HG02588 (cell line): ENCODE measurements at regions not wholly inside any gene's neighbourhood (a gene's known extent, or its start where the extent isn't known, plus 50 kb on each side); places are given as distances from the start of the nearest gene placed in this dataset.

Experiments used
- ATAC-seq: cut with Tn5 transposase; IDR thresholded peaks from one replicate; pipeline ENCODE4 v1.9.1; 2021; ENCODE audit warnings: mild to moderate bottlenecking, moderate library complexity; ENCODE audit not compliant: unreplicated experiment

- ATAC-seq, result no peak
These were observed 189.2 kb downstream of the FOXD2 start for GRCh38 chr1:47627016-47627415.

GRCh38 chr1:47627471-47628370 lies 189.9 kb downstream of the FOXD2 start:
- no peak for ATAC-seq

DNA sequence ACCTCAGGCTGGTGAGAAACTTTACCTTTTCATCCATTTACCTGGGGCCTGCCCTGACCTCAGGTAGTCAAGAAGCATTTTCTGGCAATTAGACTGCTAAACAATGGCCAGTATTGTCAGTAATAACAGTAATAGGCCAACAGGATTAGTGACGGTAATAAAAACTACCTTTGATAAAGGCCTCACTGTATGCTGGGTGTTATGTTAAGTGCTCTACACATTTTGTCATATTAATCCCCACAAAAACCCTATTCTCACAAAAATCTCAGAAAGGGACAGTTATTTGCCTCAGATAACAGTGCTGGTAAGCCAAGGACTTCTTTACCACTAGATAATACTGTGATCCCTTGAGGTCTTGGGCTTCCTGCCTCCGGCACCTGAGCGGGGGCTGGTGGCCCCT lies 191.4 kb downstream of the FOXD2 start:
- ATAC-seq, result no peak

GRCh38 chr1:47630346-47630745 lies 192.5 kb downstream of the FOXD2 start:
- no peak for ATAC-seq

DNA sequence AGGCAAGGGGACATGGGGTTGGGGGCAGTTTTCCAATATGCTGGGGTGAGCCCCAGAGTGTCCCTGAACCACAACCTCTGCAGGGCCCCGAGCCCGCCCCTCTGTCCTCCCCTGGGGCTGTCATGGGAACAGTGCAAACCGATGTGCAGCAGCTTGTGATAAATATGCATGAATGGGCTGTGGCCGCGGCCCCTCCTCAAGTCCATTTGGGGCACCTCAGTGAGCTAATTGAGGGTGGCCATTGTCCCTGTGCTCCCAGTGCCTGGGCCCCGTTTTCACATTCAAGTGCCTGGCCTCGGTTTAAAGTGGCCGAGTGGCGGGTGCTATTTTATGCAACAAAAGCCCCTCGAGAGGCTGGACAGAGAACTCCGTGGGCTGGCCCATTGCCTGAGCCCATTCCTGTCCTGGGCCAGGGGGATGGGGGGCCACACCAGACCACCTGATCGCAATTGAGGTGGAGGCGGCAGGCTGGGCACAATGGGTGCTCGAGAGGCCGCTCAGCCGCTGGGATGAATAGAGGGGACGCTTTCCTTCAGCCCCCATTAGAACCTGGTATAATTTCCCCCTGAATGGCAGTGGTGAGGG lies 193.7 kb downstream of the FOXD2 start:
- no peak for ATAC-seq

GRCh38 chr1:47635111-47635510 lies 197.3 kb downstream of the FOXD2 start:
- ATAC-seq, result no peak

DNA sequence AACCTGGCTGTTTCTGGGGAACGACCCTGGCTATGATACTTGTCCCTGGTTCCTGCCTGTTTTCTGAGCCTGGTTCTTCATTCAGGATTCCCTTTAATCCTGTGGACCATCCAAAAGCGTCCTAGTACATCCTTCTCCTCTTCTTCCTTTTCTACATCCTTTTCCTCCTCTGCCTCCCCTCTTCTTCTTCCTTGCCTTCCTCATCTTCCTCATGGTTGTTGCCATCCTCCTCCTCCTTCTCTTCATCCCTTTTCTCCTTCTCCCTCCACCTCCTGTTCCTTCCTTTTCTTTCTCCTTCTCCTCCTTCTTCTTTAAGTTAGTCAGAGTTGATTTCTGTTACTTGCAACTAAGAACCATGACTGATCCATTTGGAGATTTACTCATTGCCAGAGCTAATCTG lies 197.8 kb downstream of the FOXD2 start:
- ATAC-seq, result no peak

GRCh38 chr1:47637111-47637685 lies 199.4 kb downstream of the FOXD2 start:
- ATAC-seq, result no peak

GRCh38 chr1:47638240-47638639 lies 200.4 kb downstream of the FOXD2 start:
- ATAC-seq, result no peak

DNA sequence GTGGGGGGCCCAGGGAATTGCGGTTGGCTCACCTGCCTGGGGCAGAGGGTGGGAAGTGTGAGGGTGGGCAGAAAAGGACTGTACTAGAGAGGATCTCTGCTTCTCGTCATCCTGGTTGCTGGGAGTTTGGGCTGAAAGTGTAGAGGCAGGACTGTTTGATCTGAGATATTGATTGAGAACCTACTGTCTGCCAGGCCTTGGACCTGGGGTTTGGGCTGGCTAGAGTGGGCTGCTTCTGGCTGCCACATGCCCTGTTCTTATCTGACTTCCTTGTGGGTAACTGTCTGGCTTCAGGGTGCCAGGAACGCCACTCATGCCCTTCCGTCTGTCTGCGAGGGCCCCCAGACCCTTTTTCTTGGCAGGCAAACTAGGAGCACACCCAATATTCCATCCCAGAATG lies 200.9 kb downstream of the FOXD2 start:
- no peak for ATAC-seq

DNA sequence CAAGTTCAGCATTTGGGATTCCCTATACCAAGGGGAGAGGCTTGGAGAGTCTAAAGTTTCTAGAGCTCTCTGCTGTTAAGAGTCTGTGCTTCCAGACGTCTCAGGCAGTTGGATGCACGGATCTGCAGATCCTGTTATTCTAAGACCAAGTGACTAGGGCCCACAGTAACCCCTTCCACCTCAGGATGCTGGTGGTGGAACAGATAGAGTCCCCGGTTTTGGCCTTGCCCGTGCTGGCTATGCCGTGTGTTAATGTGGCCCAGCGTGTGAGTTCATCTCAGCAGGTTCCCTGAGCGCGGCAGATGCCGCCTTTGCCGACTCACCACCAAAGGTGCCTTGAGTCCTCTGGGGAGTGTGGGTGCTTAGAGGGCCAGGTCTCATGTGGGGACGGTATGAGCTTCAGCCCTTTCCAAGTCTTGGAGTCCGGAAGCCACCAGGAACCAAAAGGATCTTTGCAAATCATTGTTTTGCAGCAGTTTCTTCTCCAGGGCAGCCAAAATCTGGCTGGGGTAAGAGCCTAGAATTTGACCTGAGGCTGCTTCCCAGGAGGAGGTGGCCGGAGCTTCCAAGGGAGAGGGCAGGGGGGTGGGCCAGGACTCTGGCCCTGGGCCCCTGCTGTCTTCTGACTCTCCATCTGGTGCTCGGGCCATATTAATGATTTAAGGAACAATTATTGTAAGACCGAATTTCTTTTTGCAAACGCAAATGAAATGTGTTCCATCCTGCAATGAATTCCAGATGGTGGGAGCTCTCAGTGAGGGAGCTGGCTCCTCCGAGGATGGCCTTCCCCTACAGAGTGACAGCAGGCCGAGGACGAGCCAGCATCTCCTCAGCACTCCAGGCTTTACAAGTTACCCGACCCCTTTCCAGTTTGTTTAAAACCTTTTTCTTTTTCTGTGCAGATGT lies 205.7 kb downstream of the FOXD2 start:
- ATAC-seq, result no peak

DNA sequence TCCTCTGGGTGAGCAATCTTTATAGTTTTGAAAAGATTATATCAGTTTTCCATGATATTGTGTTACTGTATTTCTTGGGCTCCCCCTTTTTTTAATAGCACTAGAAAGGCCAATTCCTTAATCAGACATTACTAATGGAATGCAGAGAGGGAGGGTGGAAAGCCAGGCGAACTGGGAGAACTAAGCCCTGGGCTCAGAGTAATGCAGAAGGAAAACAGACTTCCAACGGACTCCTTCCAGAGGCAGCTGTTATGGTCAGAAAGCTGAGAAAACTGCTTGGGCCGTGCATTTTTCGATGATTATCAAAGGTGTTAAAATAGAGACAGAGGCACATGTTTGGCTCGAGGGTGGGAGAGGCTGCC lies 206.3 kb downstream of the FOXD2 start:
- ATAC-seq, result no peak

- ATAC-seq, result no peak
These were observed 207.3 kb downstream of the FOXD2 start for GRCh38 chr1:47645151-47645550.

- ATAC-seq, result no peak
These were observed 208.8 kb downstream of the FOXD2 start for GRCh38 chr1:47646676-47647075.

DNA sequence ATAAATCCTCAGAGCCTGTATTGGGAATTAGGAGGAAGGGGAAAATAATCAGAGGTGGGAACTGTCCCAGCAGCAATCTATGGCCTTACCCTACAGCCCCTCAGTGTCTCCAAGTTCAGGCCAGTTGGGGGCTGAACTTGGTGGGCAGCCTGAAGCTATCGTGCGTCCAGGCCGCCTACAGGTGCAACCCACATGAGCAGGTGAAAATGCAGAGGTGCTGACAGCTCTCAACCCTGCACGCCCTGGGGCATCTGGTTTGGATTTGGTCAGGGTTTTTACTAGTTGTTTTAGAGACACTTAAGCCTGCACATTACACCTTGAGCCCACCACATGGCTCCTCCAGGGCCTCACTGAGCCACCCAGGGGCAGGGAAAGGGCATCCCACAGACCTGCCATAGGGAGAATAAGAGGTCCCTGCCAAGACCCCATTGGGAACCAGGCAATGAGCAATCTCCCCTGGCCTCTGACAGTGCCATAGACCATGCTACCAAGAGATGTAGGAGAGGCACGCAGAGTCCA lies 209.5 kb downstream of the FOXD2 start:
- ATAC-seq, result no peak

GRCh38 chr1:47650205-47650604 lies 212.4 kb downstream of the FOXD2 start:
- ATAC-seq, result no peak

DNA sequence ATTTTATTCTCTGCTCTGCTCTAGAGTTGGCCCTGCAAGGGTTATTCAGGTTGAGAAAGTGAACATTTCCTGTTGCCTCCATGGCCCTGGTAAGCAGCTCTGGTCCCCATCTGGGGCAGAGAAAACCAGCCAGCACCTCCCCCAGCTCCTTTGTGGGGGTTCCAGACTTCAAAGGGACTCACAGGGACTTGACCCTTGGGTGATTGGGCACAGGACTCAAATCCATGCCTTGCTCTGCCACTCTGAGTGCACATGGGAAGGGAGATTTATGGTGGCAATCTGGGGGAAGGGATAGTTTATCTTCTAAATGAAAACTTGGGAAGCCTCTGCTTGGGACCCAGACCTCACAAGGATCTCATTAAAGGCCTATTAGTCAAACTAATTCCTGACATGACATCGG lies 212.8 kb downstream of the FOXD2 start:
- ATAC-seq, result no peak

GRCh38 chr1:47651311-47652089 lies 213.7 kb downstream of the FOXD2 start:
- ATAC-seq, result no peak

DNA sequence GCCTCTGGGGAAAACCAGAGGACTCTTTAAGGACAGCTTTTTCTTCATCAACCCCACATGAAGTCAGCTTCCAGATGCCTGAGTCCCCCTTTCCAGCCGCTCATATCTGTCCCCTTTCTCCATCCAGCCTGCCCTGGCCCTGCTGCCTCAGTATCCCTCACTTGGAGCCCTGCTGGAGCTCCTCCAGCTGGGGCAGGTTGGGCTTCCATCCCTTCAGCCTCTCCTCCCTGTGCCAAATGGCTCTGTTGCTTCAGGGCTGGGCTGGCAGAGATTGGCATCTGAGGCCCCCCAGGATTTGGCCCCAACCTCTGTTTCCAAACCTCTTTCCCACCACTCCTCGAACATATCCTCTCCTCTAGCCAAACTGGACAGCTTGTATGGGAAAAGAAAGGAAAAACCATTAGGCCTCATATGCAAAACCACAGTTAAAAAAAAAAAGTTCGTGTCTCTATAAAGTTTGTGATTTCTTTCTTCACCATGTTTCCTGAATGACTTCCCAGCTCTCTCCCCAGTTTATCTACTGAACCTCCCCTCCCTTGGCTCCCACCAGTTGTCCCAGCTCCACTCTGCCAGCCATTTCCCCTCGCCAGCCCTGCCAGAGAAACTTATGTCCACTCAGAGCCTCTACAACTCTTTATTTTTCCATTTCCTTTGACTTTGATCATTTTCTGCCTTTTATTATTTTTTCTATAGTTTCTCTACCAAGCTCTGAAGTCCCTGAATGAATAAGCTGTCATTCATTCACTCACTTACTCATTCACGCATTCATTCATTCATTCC lies 217.9 kb downstream of the FOXD2 start:
- no peak for ATAC-seq
